HCT116 (cell line): ENCODE measurements at regions not wholly inside any gene's neighbourhood (a gene's known extent, or its start where the extent isn't known, plus 50 kb on each side); places are given as distances from the start of the nearest gene placed in this dataset.

Experiments
- JUND ChIP-seq: IDR thresholded peaks from 2 replicates; pipeline ENCODE4 v1.6.1; 2012
- MAX ChIP-seq: IDR thresholded peaks from 2 replicates; pipeline ENCODE4 v1.6.1; 2012
- YY1 ChIP-seq: IDR thresholded peaks from 2 replicates; pipeline ENCODE4 v1.6.1; 2011; ENCODE audit warnings: low read length, low read depth, moderate library complexity, mild to moderate bottlenecking; ENCODE audit not compliant: insufficient replicate concordance; ENCODE audit errors: extremely low read depth

- TF ChIP-seq JUND (no peak), MAX (no peak), YY1 (no peak)
These were observed 69.7 kb upstream of the CDON start for GRCh38 chr11:126132319-126132718.
